Calu3 (cell line): ENCODE measurements at regions not wholly inside any gene's neighbourhood (a gene's known extent, or its start where the extent isn't known, plus 50 kb on each side); places are given as distances from the start of the nearest gene placed in this dataset.

Experiments
- BruUV-seq: library from RNA; stranded (reverse); fragments of 400-500 nt; replicated peaks from 2 replicates; lab custom pipeline; 2021; lab: Mats Ljungman, UMichigan
- CTCF ChIA-PET: fragments of 300-600 bp; sonication (Branson Sonifier 250); formaldehyde crosslinking; loops from one replicate; lab custom pipeline; 2022; ENCODE audit warnings: antibody characterized with exemption; lab: Charles Lee
- DNase-seq: peaks from one replicate; pipeline ENCODE4 v3.0.0; 2022
- H3K27ac Mint-ChIP-seq: one replicate; pipeline ENCODE4 v1.8.0; 2022; ENCODE audit warnings: mixed read lengths; ENCODE audit not compliant: unreplicated experiment
- H3K27me3 Mint-ChIP-seq: one replicate; pipeline ENCODE4 v1.8.0; 2022; ENCODE audit warnings: mixed read lengths; ENCODE audit not compliant: unreplicated experiment
- H3K36me3 Mint-ChIP-seq: one replicate; pipeline ENCODE4 v1.8.0; 2022; ENCODE audit warnings: mild to moderate bottlenecking, moderate library complexity, mixed read lengths; ENCODE audit not compliant: insufficient read depth, unreplicated experiment
- H3K4me1 Mint-ChIP-seq: one replicate; pipeline ENCODE4 v1.8.0; 2022; ENCODE audit warnings: mild to moderate bottlenecking, low read depth, mixed read lengths; ENCODE audit not compliant: unreplicated experiment
- H3K4me3 Mint-ChIP-seq: one replicate; pipeline ENCODE4 v1.8.0; 2022; ENCODE audit warnings: mild to moderate bottlenecking, low read depth, moderate library complexity, mixed read lengths; ENCODE audit not compliant: unreplicated experiment
- H3K9me3 Mint-ChIP-seq: one replicate; pipeline ENCODE4 v1.8.0; 2022; ENCODE audit warnings: low read depth, mixed read lengths; ENCODE audit not compliant: unreplicated experiment
- CTCF ChIP-seq: fragments of 200-600 bp; IDR thresholded peaks from one replicate; pipeline ENCODE4 v1.8.0; 2022; ENCODE audit warnings: antibody characterized with exemption; ENCODE audit not compliant: unreplicated experiment
- intact Hi-C: fragments of 100-400 bp; cut with micrococcal nuclease; formaldehyde crosslinking; loops from one replicate; pipeline ENCODE4 v1.10.0; 2022; ENCODE audit not compliant: unreplicated experiment

- CTCF ChIA-PET = no interaction called here
- no TSS peak for BruUV-seq
- no peak for DNase-seq
- Mint-ChIP-seq H3K9me3 (no peaks in the 10 kb centered on the region), H3K27me3 (peaks cover 56% of the 10 kb centered on the region), H3K27ac (no peak overlapping the region), H3K4me3 (no peak overlapping the region), H3K36me3 (no peaks in the 10 kb centered on the region), H3K4me1 (peaks cover 37% of the 10 kb centered on the region)
- intact Hi-C loops = no loop called here
- TF ChIP-seq CTCF = no peak
These were observed 247.3 kb downstream of the FOXL1 start for GRCh38 chr16:86825631-86826030.

GRCh38 chr16:86826941-86827340 is 248.6 kb downstream of the FOXL1 start:
- no TSS peak for BruUV-seq
- Mint-ChIP-seq H3K27ac (no peak overlapping the region), H3K4me1 (peaks cover 30% of the 10 kb centered on the region), H3K27me3 (peaks cover 63% of the 10 kb centered on the region), H3K9me3 (no peaks in the 10 kb centered on the region), H3K4me3 (no peak overlapping the region), H3K36me3 (no peaks in the 10 kb centered on the region)
- TF ChIP-seq CTCF = no peak
- CTCF ChIA-PET = no interaction called here
- intact Hi-C loops = no loop called here
- DNase-seq = no peak

GRCh38 chr16:86827521-86827920 is 249.2 kb downstream of the FOXL1 start:
- peaks cover 25% of the 10 kb centered on the region for H3K4me1 Mint-ChIP-seq
- DNase-seq = no peak
- peaks cover 63% of the 10 kb centered on the region for H3K27me3 Mint-ChIP-seq
- intact Hi-C loops = no loop called here
- no peaks in the 10 kb centered on the region for H3K9me3 Mint-ChIP-seq
- no peak overlapping the region for H3K27ac Mint-ChIP-seq
- BruUV-seq = no TSS peak
- CTCF ChIA-PET = no interaction called here
- no peaks in the 10 kb centered on the region for H3K36me3 Mint-ChIP-seq
- H3K4me3 Mint-ChIP-seq = no peak overlapping the region
- TF ChIP-seq CTCF = no peak

GRCh38 chr16:86828202-86828601 is 249.9 kb downstream of the FOXL1 start:
- intact Hi-C loops = no loop called here
- Mint-ChIP-seq H3K9me3 (no peaks in the 10 kb centered on the region), H3K4me3 (no peak overlapping the region), H3K4me1 (peaks cover 19% of the 10 kb centered on the region), H3K36me3 (no peaks in the 10 kb centered on the region), H3K27ac (no peak overlapping the region), H3K27me3 (peaks cover 63% of the 10 kb centered on the region)
- no peak for DNase-seq
- TF ChIP-seq CTCF = no peak
- BruUV-seq = no TSS peak
- CTCF ChIA-PET = no interaction called here

- peaks cover 63% of the 10 kb centered on the region for H3K27me3 Mint-ChIP-seq
- intact Hi-C loops = no loop called here
- no peak for TF ChIP-seq CTCF
- H3K4me1 Mint-ChIP-seq = peaks cover 14% of the 10 kb centered on the region
- no peak for DNase-seq
- H3K27ac Mint-ChIP-seq = no peak overlapping the region
- no TSS peak for BruUV-seq
- CTCF ChIA-PET = no interaction called here
- H3K36me3 Mint-ChIP-seq = no peaks in the 10 kb centered on the region
- no peak overlapping the region for H3K4me3 Mint-ChIP-seq
- no peaks in the 10 kb centered on the region for H3K9me3 Mint-ChIP-seq
These were observed 250.3 kb downstream of the FOXL1 start for GRCh38 chr16:86828653-86829052.
